NCI-H82 treated with DMSO at 0.1 percent for 48 hours (cell line): ENCODE measurements at regions not wholly inside any gene's neighbourhood (a gene's known extent, or its start where the extent isn't known, plus 50 kb on each side); places are given as distances from the start of the nearest gene placed in this dataset.

Experiments used
- DNase-seq: peaks from one replicate; lab custom pipeline; 2025; ENCODE audit not compliant: unreplicated experiment; lab: John Stamatoyannopoulos, UW

DNA sequence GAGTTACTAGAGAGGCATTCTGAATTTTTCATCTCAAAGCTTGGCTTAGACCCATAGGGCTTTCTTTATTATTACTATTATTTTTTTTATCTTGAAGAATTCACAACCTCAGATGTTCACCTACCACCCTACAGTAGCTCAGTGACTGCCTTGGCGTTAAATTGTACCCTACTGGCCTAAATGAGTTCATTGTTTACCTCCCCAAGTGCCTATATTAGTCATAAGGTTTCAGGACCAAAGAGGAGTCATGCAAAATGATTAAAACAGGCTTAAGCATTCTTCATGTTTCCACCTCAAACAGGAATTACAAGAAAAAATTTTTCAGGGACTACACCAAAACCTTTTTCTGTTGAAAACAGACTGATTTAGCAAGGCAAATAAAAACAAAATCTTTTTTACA is 751.5 kb downstream of the SQOR start:
- DNase-seq: no peak

DNA sequence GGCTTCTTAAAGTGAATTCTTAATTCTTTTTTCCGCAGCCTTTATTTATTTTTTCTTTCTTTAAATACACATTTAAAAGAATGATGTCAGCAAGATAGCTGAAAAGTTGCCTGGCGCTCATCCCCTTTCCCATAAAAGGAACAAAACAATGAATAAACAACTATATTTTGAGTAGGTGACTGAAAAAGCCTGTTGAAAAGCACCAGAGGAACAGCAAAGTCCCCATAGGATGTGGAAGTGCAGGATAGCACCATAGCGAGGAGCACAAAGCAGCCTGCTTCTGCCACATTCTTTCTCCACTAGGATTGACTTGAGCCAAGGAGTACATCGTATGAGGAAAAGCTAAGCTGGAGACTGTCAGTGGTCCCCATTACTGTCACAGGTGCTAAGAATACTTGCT is 754.9 kb downstream of the SQOR start:
- DNase-seq: no peak

DNA sequence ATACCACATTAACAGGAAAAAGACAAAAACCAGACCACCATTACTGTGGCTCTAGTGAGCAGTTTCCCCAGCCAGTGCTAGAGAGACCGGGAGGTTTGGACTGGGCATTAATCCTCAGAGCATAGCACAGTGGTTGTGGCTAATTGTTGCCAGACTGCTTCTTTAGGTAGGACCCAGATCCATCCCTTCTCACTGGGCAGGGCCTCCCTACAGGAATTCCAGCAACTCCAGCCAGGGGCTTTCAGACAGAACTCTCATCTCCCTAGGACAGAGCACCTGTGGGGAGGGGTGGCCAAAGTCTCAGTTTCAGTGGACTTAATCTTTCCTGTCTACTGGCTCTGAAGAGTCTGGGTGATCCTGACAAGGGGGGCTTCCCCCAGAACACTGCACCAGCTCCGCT is 759.6 kb downstream of the SQOR start:
- no peak for DNase-seq

DNA sequence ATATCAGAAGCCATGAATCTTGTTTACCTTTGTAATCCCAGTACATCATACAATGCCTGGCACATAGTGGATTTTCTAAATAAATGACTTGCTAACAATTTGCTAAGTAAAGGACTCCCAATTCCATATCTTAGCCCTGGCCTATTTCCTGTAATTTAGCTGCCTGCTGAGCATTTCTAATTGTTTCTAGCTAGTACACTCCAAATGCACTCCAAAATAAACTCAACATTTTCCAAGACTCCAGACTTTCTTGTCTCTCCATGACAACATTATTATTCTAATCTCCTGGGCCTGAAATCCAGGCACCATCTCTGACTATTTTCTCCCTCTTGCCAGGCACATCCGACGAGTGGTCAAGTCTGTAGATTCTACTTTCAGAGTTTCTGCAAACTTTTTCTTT is 773.5 kb downstream of the SQOR start:
- no peak for DNase-seq

DNA sequence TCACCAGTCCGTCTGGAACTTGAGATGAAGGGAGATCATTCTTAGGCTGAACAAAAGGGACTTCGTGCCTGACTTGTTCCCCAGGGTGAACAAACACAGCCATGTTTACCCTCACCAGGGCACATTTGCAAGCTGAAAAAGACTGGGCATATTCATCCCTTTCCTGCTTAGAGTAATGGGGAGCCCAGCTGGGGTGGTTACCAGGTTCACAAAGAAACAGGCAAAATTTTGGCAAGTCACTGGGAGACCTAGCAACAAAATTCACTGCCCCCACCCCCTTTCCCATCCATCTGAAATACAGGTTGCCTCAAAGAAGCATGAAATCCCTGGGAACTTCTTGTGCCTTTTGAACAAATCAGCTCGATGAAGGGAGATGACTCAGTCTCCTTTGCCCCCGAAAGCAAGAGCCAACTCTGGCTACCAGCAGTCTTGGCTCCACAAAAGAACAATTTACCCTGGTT is 775.0 kb downstream of the SQOR start:
- no peak for DNase-seq

DNA sequence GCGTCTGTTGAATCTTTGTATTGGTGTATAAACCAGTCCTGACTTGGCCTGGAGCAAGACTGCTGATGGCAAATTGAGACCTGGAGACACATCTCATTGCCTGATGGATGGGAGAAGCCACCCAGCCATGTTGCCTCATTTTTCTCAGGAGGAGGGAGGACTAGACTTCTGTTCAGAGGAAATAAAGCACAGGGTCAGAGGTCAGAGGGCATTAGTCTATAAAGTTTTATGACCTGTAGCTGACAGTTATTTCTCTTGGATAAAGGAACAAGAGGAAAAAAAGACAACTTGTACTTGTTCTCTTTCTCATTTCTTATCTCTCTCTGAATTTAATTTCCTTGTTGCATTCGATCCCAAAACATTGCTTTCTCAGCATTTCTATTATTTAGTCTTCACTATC is 775.9 kb downstream of the SQOR start:
- no peak for DNase-seq

DNA sequence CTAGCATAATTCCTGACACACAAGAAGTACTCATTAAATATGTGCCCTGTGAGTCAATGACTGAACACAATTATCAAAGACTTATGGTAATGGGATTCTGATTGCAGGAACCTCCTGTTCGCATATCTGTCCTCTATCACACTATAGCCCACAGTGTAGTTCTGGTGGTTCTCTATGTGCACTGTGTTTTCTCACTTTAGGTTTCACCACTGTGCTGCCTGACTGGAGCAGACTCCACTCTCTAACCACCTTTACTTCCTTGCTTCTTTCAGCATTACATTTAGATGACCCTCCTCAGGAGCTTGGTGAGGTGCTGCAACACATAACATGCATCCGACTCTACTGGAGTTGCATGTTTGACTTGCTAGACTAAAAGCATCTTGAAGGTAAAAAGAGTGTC is 777.1 kb downstream of the SQOR start:
- no peak for DNase-seq

DNA sequence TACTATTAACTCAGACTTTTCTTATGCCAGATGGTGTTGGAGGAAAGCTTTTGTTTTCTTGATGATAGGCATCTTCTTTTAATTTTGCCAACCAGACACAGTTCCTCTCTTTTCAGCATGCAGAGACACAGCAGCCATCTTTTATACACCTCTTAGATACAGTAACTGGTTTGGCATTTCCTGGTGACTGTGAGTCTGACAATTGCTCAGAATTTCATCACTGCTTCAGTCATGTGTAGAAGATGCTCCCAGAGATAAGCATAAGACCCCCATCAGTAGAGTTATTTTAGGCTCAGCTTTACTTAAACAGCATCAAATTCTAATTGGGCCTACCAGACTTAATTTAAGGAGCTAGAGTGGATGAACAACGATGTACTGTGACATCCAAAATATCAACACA is 779.0 kb downstream of the SQOR start:
- no peak for DNase-seq

DNA sequence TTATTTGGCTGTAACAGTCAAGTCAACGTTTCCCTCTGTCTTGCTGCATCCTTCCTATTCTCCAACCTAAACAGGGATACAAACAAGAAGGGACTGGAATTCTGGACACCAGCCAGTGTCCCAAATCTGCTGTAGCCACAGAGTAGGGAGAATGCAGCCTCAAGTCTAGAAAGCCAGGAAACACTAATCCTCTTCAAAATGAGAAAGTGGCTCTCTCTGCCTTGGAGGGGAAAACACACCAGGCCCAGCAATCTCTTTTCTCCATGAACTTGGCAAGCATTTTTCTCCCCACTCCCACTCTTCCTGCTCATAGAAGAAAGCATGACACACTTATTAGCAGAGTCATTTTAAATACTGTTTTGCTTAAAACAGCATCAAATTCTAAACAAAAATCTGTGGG is 781.7 kb downstream of the SQOR start:
- DNase-seq: no peak

DNA sequence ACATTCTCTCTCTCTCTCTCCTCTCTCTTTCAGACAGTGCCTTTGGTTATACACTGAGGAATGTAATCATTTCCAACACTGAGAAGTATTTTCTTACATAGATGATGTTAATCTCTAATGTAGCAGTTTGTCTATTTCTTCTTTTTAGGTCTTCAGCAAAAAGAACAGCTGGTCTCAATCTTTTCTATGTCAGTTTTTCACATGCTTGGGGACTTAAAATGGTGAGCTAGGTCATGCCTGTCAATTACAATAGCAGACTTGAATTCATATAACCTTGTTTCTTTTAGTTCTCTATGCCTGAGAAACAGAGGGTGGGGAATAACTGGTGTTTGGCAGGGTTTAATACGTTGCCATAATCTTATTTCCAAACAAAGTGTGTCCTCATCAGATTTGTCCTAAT is 786.2 kb downstream of the SQOR start:
- DNase-seq: no peak

DNA sequence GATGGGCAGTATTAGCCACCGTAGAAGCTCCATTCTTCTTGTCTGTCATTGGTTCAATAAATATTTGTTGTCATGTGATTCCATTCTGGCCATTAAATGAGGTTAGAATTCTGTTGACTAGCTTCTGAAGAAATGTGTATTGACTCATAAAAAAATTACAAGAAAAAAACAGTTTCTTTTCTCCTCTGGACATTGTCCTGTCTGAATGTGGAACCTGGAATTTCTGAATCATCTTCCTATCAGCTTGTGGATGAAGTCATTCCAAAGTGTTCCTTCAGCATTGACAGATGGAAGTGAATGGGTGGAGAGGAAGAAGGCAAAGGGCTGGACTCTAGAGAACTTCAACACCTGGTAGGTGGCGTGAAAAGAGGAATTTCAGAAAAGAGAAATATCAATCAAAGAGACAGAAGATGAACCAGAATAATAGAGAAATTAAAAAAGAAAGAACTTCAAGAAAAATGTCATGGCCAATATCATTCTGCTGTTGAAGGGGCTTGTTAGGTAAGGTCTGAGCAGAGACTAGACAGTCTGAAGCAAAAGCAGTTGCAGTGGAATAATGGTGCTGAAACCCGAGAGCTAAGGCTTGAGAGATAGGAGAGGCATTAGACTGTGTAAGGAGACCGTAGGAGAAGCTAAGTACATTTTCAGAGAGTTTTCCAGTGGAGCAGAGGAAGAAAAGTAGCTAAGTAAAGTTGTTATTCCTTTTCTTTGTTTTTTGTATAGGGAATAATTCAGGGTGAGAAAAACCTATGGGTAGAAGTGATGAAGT is 806.6 kb downstream of the SQOR start:
- DNase-seq: no peak

DNA sequence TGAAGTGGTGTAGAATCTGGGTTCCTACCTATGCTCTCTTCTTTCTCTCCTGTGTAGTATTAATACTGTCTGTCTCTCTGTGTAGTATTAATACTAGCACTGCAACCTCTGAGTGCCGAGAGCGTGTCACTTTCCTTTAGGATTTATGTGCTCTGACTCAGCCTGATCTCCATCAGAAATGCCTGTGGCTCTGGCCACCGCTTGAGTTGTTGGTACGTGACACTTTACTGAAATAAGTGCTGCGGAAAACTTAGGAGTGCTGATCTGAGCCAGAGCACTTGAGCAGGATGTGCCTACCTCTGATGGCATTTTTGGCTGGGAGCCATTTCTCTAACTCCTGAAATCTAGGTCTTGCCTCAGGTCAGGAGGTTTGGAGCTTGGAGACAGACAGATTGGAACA is 807.4 kb downstream of the SQOR start:
- DNase-seq: no peak

DNA sequence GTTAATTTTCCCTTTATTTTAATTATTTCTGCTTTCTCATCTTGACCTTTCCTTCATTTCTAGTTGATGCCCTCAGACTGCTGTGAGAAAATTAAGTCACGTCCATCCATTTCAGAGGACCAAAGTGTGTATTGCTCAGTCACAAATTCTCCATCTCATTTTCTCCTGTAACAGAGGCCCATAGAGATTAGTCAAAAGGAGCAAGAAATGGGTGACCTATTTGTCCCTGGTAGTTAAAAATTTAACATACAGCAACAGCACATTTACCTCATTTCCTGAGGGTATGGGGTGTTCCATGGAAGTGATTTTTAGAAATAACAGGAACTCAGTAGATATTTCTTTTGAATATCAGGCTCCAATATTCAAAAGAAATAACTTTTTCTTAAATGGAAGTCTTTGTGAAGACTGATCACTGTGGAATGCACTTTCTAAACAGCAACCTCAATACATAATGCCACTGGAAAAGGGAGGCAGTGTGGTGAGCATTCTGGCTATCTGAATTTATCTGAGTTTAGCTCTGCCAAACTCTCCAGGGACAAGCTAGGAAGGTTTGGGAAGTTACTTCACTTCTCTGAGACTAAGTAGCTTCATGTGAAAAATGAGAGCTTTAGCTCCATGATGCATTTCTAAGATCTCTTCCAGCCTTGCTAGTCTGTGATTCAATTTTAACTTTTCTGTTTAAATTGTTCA is 808.2 kb downstream of the SQOR start:
- DNase-seq: no peak

DNA sequence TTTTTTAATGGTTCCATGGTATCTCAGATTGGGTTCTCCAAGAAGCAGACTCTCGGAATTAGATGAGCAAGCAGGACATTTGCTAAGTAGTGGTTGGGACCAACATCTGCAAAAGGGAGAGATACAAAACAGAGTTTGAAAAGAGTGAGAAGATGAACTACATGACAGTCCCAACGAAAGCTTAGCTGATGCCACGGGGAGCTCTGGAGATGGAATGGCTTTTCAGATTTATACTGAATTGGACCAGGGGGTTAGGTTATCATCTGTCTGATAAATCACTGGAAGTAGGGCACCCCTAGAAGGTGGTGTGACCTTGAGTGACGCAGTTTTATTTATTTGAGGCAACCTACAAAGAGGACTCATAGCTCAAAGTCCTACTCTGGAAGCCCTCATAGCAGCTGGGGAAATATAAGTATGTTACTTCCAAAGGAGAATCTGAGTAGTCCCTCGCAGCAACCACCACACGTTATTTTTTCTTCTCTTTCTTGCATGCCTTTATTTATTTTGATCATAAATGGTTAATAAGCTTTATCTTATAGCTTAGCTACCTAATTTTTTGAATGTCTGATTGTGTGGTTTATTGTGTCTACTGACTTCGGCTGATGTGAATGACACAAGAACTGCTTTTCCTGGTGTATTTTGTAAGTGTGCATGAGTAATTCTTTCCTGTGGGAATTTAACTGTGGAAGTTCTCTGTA is 815.4 kb downstream of the SQOR start:
- DNase-seq: no peak

DNA sequence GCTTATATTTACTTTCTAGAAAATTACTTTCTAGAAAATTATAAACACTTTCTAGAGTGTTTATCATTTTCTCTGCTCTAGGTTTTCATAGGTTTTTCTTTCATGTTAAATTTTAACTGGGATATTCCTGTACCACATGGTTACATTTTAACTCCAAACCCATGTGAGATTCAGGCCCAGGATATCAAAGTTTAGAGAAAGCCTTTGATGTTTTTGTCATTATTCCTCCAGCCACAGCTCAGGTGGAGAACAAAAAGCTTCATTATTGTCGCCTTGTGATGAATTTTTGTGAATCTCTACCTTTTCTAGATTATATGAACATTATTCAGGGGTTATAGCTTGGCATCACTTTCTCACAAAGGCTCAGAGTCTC is 816.0 kb downstream of the SQOR start:
- no peak for DNase-seq

DNA sequence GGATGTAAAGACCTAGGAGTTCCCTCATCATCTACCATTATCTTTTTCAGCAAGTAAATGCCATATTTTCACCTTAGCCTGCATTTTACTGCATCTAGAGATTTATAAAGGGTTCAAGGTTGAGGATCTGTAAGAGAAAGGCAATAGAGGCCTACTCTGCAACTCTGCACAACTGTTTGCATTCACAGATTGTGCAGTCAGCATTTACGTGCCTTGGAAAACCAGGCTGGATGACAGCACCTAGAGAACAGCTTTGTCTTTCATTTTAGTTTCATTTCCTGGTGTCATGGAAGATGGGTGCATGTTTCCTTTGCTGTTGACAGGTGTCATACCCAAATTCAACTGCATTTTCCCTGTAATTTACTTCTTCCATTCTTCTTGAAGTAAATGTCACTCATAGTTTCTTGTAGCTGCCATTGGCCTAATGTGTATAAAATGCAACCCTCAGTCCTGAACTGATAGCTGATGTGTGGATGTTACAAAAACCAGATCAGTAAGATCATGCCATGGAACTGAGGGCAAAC is 817.5 kb downstream of the SQOR start:
- no peak for DNase-seq

DNA sequence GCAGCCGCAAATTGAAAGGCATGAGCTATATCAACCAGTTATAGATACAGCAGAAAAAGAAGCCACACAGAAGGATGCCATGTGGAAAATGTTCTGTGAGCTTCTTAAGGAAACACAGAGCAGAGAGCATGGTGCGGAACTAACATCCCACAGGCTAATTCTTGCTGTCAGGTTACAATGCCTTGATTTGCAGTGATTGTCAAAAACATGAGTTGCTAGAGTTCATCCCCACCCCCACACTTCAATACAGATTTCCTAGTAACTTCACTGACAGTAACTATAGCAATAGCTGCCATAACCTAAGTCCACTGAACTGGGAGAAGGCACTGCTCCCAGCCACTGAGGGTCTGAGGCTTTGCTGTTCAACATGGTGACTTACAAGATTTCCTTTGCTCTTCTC is 821.6 kb downstream of the SQOR start:
- no peak for DNase-seq

DNA sequence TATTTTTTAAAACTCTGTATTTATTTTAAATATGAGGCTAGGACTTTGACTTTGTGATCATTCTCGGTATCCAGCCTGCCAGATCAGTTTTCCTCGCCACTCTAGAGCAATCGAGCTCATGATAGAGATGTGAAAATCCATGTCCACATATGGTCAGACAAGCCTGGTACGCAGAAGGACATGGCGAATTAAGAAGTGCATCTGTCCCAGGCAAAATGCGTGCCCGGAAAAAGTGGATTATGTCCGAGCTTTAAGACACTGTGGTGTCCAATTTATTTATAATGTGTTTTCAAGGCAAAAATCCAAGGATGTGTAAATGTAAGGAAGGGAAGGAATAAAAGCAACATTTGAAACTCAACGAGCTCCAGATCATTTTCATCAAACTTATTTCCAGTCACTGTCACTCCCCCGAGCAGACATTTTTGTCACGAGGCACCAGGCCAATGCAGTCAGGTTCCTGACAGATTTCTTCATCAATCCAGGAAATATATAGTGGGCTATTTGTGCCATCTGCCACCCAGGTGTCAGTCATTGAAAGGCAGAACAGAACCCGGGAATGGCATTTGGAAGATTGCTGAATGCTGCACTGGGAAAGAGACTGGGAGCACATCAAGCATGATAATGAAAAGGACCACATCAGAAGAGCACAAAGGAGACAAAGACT is 825.7 kb downstream of the SQOR start:
- no peak for DNase-seq

DNA sequence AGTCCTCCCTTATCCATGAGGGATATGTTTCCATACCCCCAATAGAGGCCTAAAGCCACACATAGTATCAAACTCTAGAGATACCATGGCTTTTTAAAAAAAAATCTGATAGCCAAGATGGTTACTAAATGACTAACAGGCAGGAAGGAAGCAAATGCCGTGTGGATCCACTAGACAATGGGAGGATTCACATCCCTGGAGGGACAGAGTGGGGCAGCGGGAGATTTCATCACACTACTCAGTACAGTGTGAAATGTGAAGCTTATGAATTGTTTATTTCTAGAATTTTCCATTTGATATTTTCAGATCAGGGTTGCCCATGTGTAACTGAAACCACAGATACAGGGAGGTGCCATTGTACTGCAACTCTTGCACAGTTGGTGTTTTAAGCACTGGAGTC is 826.6 kb downstream of the SQOR start:
- no peak for DNase-seq

DNA sequence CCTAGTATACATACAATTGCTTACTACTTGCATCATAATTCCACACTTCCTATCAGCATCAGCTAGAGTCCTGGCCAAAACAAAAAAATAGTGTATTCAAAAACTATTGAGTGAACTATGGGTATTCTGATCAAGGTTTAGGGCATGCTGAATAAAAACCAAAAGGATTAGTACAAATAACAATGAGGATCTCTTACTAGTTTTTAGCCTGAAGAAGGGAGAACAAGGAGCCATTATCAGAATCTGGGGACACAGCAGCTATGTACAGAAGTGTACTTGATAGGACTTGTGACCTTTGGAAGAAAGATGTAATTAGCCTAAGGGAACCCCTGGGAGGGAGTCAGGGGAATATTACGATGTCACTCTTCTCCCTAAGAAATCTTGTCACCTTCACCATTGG is 832.2 kb downstream of the SQOR start:
- no peak for DNase-seq

DNA sequence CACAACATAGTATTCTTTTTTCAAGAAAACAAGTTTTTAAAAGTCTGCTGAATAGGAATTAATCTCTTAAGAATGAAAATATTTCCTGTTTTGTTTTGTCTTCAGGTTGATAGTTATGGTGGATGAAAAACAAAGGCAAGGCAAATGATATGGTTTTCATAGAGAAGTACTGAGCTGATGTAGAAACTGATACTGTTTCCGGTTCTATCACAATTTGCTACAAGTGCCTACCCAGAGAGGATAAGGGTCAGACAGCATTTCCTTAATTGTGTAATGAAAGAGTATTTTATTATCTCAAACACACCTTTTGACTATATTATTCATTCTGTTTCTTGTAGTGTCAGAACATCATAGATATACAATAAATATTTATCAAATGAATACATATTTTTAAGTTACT is 836.3 kb downstream of the SQOR start:
- DNase-seq: no peak

DNA sequence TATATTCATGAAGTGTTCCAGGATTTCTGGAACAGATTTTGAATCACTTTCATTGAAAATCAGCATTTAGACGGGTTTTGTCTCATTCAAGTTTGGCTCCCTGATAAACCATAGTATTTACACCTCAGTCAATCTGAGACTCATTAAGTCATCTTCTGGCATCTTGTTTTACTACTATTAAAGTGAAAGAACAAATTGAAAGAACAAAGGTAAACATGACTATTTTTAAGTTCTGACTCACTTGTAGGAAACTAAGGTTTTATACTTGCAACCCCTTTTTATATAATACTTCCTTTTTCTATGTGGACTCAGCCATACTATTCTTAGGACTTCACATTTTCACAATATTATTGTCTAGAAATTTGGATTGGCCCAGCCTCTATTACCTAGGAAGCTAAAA is 854.4 kb downstream of the SQOR start:
- DNase-seq: no peak
